OCI-LY7 (cell line): ENCODE measurements at regions not wholly inside any gene's neighbourhood (a gene's known extent, or its start where the extent isn't known, plus 50 kb on each side); places are given as distances from the start of the nearest gene placed in this dataset.

Source experiments
- BruUV-seq: library from RNA; stranded (reverse); fragments of 400-500 nt; replicated peaks from 2 replicates; lab custom pipeline; 2021; lab: Mats Ljungman, UMichigan
- CTCF ChIA-PET: fragments of 300-600 bp; sonication (Branson Sonifier 250); formaldehyde crosslinking; loops from one replicate; lab custom pipeline; 2022; ENCODE audit warnings: antibody characterized with exemption; ENCODE audit not compliant: unreplicated experiment; lab: Charles Lee
- POLR2A ChIA-PET: fragments of 300-600 bp; sonication (Branson Sonifier 250); formaldehyde crosslinking; loops from one replicate; lab custom pipeline; 2022; ENCODE audit warnings: antibody characterized with exemption; lab: Charles Lee
- DNase-seq: peaks from one replicate; pipeline ENCODE4 v3.0.0-alpha.2; 2015; ENCODE audit warnings: low spot score
- H2AFZ ChIP-seq: fragments of 200-600 bp; sonication (generic), shearing (Covaris generic); 2 replicates; pipeline ENCODE4 v1.6.1; 2014; ENCODE audit warnings: mild to moderate bottlenecking, antibody characterized with exemption, low read length, moderate library complexity
- H3K27ac ChIP-seq: fragments of 200-600 bp; sonication (generic); 2 replicates; pipeline ENCODE4 v1.5.1; 2014; ENCODE audit warnings: mixed run types, low read depth, mild to moderate bottlenecking, moderate library complexity, low read length, inconsistent platforms; ENCODE audit not compliant: poor library complexity, severe bottlenecking
- H3K36me3 ChIP-seq: fragments of 200-600 bp; sonication (generic); 2 replicates; pipeline ENCODE4 v1.6.1; 2014; ENCODE audit warnings: mild to moderate bottlenecking, antibody characterized with exemption, low read length, moderate library complexity, mixed read lengths; ENCODE audit not compliant: insufficient read depth
- H3K4me1 ChIP-seq: fragments of 200-600 bp; sonication (generic); 2 replicates; pipeline ENCODE4 v1.5.1; 2014; ENCODE audit warnings: mild to moderate bottlenecking, low read length; ENCODE audit not compliant: insufficient read depth, poor library complexity, severe bottlenecking
- H3K4me2 ChIP-seq: fragments of 200-600 bp; sonication (generic); 2 replicates; pipeline ENCODE4 v1.6.1; 2014; ENCODE audit warnings: mild to moderate bottlenecking, low read length
- H3K4me3 ChIP-seq: fragments of 200-600 bp; sonication (generic); 2 replicates; pipeline ENCODE4 v1.5.1; 2014; ENCODE audit warnings: mild to moderate bottlenecking, low read depth, low read length; ENCODE audit not compliant: poor library complexity, severe bottlenecking
- H3K79me2 ChIP-seq: fragments of 200-600 bp; sonication (generic); 2 replicates; pipeline ENCODE4 v1.6.1; 2016; ENCODE audit warnings: low read depth, mild to moderate bottlenecking, low read length, moderate library complexity, mixed read lengths; ENCODE audit not compliant: insufficient read depth
- H3K9me2 ChIP-seq: fragments of 200-600 bp; sonication (generic); 2 replicates; pipeline ENCODE4 v1.6.1; 2016; ENCODE audit warnings: mild to moderate bottlenecking, low read length, mixed read lengths; ENCODE audit not compliant: insufficient read depth
- H3K9me3 ChIP-seq: fragments of 200-600 bp; sonication (generic); 2 replicates; pipeline ENCODE4 v1.6.1; 2014; ENCODE audit warnings: mild to moderate bottlenecking, mixed run types, low read length, mixed read lengths
- H4K20me1 ChIP-seq: fragments of 200-600 bp; sonication (generic); 2 replicates; pipeline ENCODE4 v1.6.1; 2014; ENCODE audit warnings: mild to moderate bottlenecking, antibody characterized with exemption, low read length, moderate library complexity, mixed read lengths; ENCODE audit not compliant: insufficient read depth
- CTCF ChIP-seq: fragments of 200-600 bp; sonication (generic); conservative IDR thresholded peaks from 2 replicates; pipeline ENCODE4 v1.5.1; 2014; ENCODE audit warnings: mild to moderate bottlenecking, antibody characterized with exemption, low read length, moderate library complexity, mixed read lengths
- EZH2phosphoT487 ChIP-seq: fragments of 200-600 bp; sonication (generic); IDR thresholded peaks from 2 replicates; pipeline ENCODE4 v1.6.1; 2018; ENCODE audit warnings: low read depth, borderline replicate concordance, mild to moderate bottlenecking, mixed run types, antibody characterized with exemption, low read length, moderate library complexity, mixed read lengths
- intact Hi-C: fragments of 100-400 bp; cut with micrococcal nuclease; formaldehyde crosslinking; loops from one replicate; pipeline ENCODE4 v1.10.0; 2022; ENCODE audit not compliant: unreplicated experiment

- CTCF ChIA-PET = no interaction called here
- Histone ChIP-seq H4K20me1 (no peaks in the 10 kb centered on the region), H3K4me1 (no peaks in the 10 kb centered on the region), H3K4me3 (no peak overlapping the region), H3K9me2 (no peaks in the 10 kb centered on the region), H2AFZ (no peak overlapping the region), H3K27ac (no peak overlapping the region), H3K79me2 (no peaks in the 10 kb centered on the region), H3K36me3 (no peaks in the 10 kb centered on the region), H3K9me3 (no peaks in the 10 kb centered on the region), H3K4me2 (no peak overlapping the region)
- intact Hi-C loops = no loop called here
- BruUV-seq = no TSS peak
- TF ChIP-seq EZH2phosphoT487 (no peak), CTCF (no peak)
- POLR2A ChIA-PET = no interaction called here
- DNase-seq = no peak
These were observed 490.2 kb upstream of the ADAMTS9 start for GRCh38 chr3:65177960-65178376.

GRCh38 chr3:65174713-65175112, 486.9 kb upstream of the ADAMTS9 start:
- no peaks in the 10 kb centered on the region for H3K36me3 ChIP-seq
- intact Hi-C loops = no loop called here
- ChIA-PET POLR2A (interaction anchor here (0.7 kb wide), 1 partner anchor 11 kb away, joined by 3 read pairs; no protein-coding TSS in a partner anchor), CTCF (no interaction called here)
- DNase-seq = no peak
- H3K4me2 ChIP-seq = no peak overlapping the region
- no peak for TF ChIP-seq CTCF
- TF ChIP-seq EZH2phosphoT487 = no peak
- no peaks in the 10 kb centered on the region for H3K4me1 ChIP-seq
- no peaks in the 10 kb centered on the region for H3K79me2 ChIP-seq
- H4K20me1 ChIP-seq = no peaks in the 10 kb centered on the region
- H3K27ac ChIP-seq = no peak overlapping the region
- no peak overlapping the region for H3K4me3 ChIP-seq
- no peaks in the 10 kb centered on the region for H3K9me2 ChIP-seq
- H3K9me3 ChIP-seq = no peaks in the 10 kb centered on the region
- BruUV-seq = no TSS peak
- H2AFZ ChIP-seq = no peak overlapping the region

GRCh38 chr3:65173841-65174240, 486.0 kb upstream of the ADAMTS9 start:
- no peaks in the 10 kb centered on the region for H3K36me3 ChIP-seq
- H3K4me1 ChIP-seq = no peaks in the 10 kb centered on the region
- H3K4me2 ChIP-seq = no peak overlapping the region
- no peaks in the 10 kb centered on the region for H3K9me3 ChIP-seq
- intact Hi-C loops = no loop called here
- H3K79me2 ChIP-seq = no peaks in the 10 kb centered on the region
- no peak for DNase-seq
- TF ChIP-seq CTCF (no peak), EZH2phosphoT487 (no peak)
- no TSS peak for BruUV-seq
- H3K27ac ChIP-seq = no peak overlapping the region
- no peaks in the 10 kb centered on the region for H3K9me2 ChIP-seq
- H4K20me1 ChIP-seq = no peaks in the 10 kb centered on the region
- H3K4me3 ChIP-seq = no peak overlapping the region
- CTCF ChIA-PET = no interaction called here
- POLR2A ChIA-PET = no interaction called here
- no peak overlapping the region for H2AFZ ChIP-seq
